ENCODE measurements at regions not wholly inside any gene's neighbourhood (a gene's known extent, or its start where the extent isn't known, plus 50 kb on each side); places are given as distances from the start of the nearest gene placed in this dataset.

DNA sequence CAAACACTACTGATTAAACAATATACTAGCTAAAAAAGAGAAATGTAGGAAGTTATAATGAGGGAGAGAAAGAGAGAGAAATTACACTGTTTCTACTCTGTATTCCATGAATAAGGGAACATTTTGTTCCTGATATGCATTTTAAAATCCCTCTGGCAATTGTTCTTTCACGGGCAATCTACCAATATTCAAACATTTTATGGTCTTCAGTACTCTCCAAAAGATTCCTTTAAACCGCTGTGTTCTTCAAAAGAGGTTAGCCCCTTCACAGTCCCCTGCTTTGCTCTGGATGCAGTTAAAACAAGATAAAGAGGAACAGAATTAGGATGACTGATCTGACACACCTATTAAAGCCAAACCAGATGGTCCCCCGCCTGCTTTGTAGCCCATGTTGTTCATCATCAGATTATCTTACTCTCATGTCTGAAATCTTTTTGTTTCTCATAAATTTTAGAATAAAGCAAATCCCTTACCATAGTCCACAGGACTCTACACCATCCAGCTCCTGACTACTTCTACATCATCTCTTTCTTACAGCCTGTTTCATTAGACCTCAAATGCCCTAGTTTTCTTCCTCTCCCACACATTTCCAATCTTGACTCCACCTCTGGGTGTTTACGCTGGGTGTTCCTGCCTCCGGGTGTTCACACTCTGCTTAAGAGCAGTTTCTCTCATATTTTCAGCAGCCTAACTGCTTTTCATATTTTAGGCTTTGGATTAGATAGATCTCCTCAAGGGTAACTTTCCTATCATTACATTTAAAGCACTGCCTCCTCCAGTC, 399.7 kb downstream of the COL12A1 start (continued):
- TF ChIP-seq, protein P1, sequence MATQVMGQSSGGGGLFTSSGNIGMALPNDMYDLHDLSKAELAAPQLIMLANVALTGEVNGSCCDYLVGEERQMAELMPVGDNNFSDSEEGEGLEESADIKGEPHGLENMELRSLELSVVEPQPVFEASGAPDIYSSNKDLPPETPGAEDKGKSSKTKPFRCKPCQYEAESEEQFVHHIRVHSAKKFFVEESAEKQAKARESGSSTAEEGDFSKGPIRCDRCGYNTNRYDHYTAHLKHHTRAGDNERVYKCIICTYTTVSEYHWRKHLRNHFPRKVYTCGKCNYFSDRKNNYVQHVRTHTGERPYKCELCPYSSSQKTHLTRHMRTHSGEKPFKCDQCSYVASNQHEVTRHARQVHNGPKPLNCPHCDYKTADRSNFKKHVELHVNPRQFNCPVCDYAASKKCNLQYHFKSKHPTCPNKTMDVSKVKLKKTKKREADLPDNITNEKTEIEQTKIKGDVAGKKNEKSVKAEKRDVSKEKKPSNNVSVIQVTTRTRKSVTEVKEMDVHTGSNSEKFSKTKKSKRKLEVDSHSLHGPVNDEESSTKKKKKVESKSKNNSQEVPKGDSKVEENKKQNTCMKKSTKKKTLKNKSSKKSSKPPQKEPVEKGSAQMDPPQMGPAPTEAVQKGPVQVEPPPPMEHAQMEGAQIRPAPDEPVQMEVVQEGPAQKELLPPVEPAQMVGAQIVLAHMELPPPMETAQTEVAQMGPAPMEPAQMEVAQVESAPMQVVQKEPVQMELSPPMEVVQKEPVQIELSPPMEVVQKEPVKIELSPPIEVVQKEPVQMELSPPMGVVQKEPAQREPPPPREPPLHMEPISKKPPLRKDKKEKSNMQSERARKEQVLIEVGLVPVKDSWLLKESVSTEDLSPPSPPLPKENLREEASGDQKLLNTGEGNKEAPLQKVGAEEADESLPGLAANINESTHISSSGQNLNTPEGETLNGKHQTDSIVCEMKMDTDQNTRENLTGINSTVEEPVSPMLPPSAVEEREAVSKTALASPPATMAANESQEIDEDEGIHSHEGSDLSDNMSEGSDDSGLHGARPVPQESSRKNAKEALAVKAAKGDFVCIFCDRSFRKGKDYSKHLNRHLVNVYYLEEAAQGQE (IDR thresholded peaks at IDR 0.05; ENCODE audit: unreplicated experiment) = no peak
- TF ChIP-seq CTCF (conservative IDR thresholded peaks at IDR 0.05; ENCODE audit: low read depth in 2 of 2) (no peak), EZH2 (IDR thresholded peaks at IDR 0.05; ENCODE audit: low read depth, unreplicated experiment) (no peak), EZH2phosphoT487 (IDR thresholded peaks at IDR 0.05; ENCODE audit: unreplicated experiment) (no peak), ZNF114 (CRISPR knock-in tag; IDR thresholded peaks at IDR 0.05) (no peak), JUNB (IDR thresholded peaks at IDR 0.05; ENCODE audit: unreplicated experiment) (no peak)

DNA sequence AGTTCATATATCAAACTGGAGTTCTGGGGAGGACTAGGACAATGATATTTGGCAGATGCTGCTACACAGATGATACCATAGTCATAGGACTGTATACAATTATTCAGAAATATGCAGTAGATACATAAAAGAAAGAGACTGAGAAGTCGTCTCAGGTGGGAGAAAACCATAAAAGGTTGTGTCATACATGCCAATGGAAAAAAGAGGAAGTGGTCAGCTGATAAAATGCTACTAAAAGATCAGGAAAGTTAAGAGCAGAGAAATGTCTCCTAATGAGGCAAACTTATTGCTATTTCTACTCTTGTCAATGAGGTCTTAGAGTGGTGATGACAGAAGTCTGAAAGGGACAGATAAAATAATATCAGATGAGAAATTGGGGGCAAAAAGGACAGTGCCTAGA, 407.6 kb downstream of the COL12A1 start:
- peaks cover 25% of the 10 kb centered on the region for H3K36me3 Mint-ChIP-seq (ENCODE audit: low read depth)
- Histone ChIP-seq H3K36me3 (ENCODE audit: insufficient read depth) (0 out of 2 replicates have a peak, but pooled peaks cover 3% of the 10 kb centered on the region), H3K27me3 (ENCODE audit: insufficient read depth) (no peaks in the 10 kb centered on the region), H3K79me2 (replicated peaks; ENCODE audit: insufficient read depth) (no peaks in the 10 kb centered on the region), H3K27ac (ENCODE audit: low read depth) (no peak overlapping the region), H4K20me1 (replicated peaks; ENCODE audit: insufficient read depth) (no peaks in the 10 kb centered on the region), H3K4me1 (ENCODE audit: insufficient read depth) (no peaks in the 10 kb centered on the region), H2AFZ (no peak overlapping the region), H3K4me2 (no peak overlapping the region), H3K9me2 (ENCODE audit: insufficient read depth) (no peaks in the 10 kb centered on the region), H3K4me3 (no peak overlapping the region), H3F3A (replicated peaks; ENCODE audit: low read depth) (no peaks in the 10 kb centered on the region)
- DNase-seq (ENCODE audit: low spot score) = no peak
- no peak overlapping the region for H3K4me3 Mint-ChIP-seq
- no peaks in the 10 kb centered on the region for H3K27me3 Mint-ChIP-seq (ENCODE audit: insufficient read depth, low read depth, poor library complexity)
- peaks cover 1% of the 10 kb centered on the region; the same call in 2 of the 3 replicates for H3K4me1 Mint-ChIP-seq
- H3K27ac Mint-ChIP-seq = no peak overlapping the region
- ATAC-seq = no peak
- peaks cover 41% of the 10 kb centered on the region for H3K9me3 Mint-ChIP-seq
- TF ChIP-seq NANOG (IDR thresholded peaks at IDR 0.05; ENCODE audit: borderline replicate concordance) (no peak), CREB1 (CRISPR knock-in tag; IDR thresholded peaks at IDR 0.05; ENCODE audit: low read depth) (no peak), POLR2AphosphoS5 (IDR thresholded peaks at IDR 0.05; ENCODE audit: low read depth) (no peak), CTCF (conservative IDR thresholded peaks at IDR 0.05; ENCODE audit: low read depth in 2 of 2) (no peak), ZNF331 (CRISPR knock-in tag; IDR thresholded peaks at IDR 0.05; ENCODE audit: low read depth) (no peak), EZH2phosphoT487 (IDR thresholded peaks at IDR 0.05; ENCODE audit: unreplicated experiment) (no peak)
- TF ChIP-seq, protein P1 (IDR thresholded peaks at IDR 0.05; ENCODE audit: unreplicated experiment) = no peak

Data from GM23338 (cell line).